ENCODE measurements at regions not wholly inside any gene's neighbourhood (a gene's known extent, or its start where the extent isn't known, plus 50 kb on each side); places are given as distances from the start of the nearest gene placed in this dataset.

DNA sequence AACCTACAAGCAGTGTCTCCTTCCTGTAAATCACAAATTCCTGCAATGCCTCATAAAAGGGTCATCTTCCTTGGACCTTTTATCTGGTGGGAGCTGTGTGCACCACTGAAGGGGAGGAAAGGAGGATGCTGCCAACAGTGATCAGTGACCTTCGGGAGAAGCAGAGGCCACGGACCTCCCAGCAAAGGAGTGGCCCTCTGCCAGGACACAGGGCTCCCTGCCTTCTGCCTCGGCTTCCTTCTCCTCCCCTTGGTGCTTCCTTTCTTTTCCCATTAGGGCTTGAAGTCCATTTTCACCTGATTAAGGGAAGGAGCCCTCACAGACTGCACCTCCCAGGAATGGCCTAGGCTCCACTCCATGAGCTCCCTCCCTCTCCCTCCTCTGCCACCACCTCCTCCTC lies 85.3 kb upstream of the ITGA6 start:
- no peak overlapping the region for H3K9ac ChIP-seq (ENCODE audit: low read length in 5 of 5)
- H3K36me3 ChIP-seq (ENCODE audit: control insufficient read depth in 5 of 5, insufficient read depth in 5 of 5, low read length in 5 of 5): no peaks in the 10 kb centered on the region
- H3K27ac ChIP-seq (ENCODE audit: low read depth, low read length): no peak overlapping the region
- H3K4me1 ChIP-seq (ENCODE audit: control insufficient read depth in 5 of 5, insufficient read depth in 5 of 5, low read length in 5 of 5): peaks cover 0 to 34% (median 5%) of the 10 kb centered on the region in 5 donors
- no peak overlapping the region for H3K4me3 ChIP-seq (ENCODE audit: low read depth in 1 of 5, low read length in 5 of 5)
- peaks cover 0 to 3% (median 0%) of the 10 kb centered on the region in 5 donors for H3K27me3 ChIP-seq (ENCODE audit: control insufficient read depth in 5 of 5, insufficient read depth in 4 of 5, low read length in 5 of 5)
- peaks cover 0 to 15% (median 7%) of the 10 kb centered on the region in 5 donors for H3K9me3 ChIP-seq (ENCODE audit: control insufficient read depth in 5 of 5, low read length in 5 of 5)

- Histone ChIP-seq H3K4me3 (ENCODE audit: low read depth in 1 of 5, low read length in 5 of 5) (no peak overlapping the region), H3K9me3 (ENCODE audit: control insufficient read depth in 5 of 5, low read length in 5 of 5) (peaks cover 1 to 15% (median 7%) of the 10 kb centered on the region in 5 donors), H3K27me3 (ENCODE audit: control insufficient read depth in 5 of 5, insufficient read depth in 4 of 5, low read length in 5 of 5) (peaks cover 0 to 3% (median 0%) of the 10 kb centered on the region in 5 donors), H3K27ac (ENCODE audit: low read depth, low read length) (no peak overlapping the region), H3K9ac (ENCODE audit: low read length in 5 of 5) (no peak overlapping the region), H3K36me3 (ENCODE audit: control insufficient read depth in 5 of 5, insufficient read depth in 5 of 5, low read length in 5 of 5) (no peaks in the 10 kb centered on the region), H3K4me1 (ENCODE audit: control insufficient read depth in 5 of 5, insufficient read depth in 5 of 5, low read length in 5 of 5) (peaks cover 0 to 34% (median 5%) of the 10 kb centered on the region in 5 donors)
These were observed 84.8 kb upstream of the ITGA6 start for GRCh38 chr2:172342611-172343010.

DNA sequence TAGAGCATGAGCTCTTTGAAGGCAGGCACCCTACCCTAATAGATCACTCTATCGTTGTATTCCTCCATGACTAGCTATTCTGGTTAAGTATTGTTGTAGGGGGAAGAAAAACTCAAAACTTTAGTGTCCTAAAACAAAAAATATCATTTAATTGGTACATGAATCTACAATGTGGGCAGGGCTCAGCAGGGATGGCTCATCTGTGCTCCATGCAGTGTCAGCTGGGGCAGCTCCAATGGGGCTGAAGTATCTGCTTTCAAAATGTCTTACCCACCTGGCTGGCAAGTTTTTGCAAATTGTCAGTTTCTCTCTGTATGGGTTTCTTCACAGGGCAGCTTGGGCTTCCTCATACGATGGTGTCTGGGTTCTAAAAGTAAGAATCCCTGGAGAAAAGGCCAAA lies 83.2 kb upstream of the ITGA6 start:
- H3K9me3 ChIP-seq (ENCODE audit: control insufficient read depth in 5 of 5, low read length in 5 of 5): peaks cover 2 to 15% (median 8%) of the 10 kb centered on the region in 5 donors
- H3K27me3 ChIP-seq (ENCODE audit: control insufficient read depth in 5 of 5, insufficient read depth in 4 of 5, low read length in 5 of 5): peaks cover 0 to 3% (median 0%) of the 10 kb centered on the region in 5 donors
- no peak overlapping the region for H3K27ac ChIP-seq (ENCODE audit: low read depth, low read length)
- H3K4me3 ChIP-seq (ENCODE audit: low read depth in 1 of 5, low read length in 5 of 5): no peak overlapping the region
- H3K4me1 ChIP-seq (ENCODE audit: control insufficient read depth in 5 of 5, insufficient read depth in 5 of 5, low read length in 5 of 5): peaks cover 0 to 34% (median 5%) of the 10 kb centered on the region in 5 donors
- no peak overlapping the region for H3K9ac ChIP-seq (ENCODE audit: low read length in 5 of 5)
- no peaks in the 10 kb centered on the region for H3K36me3 ChIP-seq (ENCODE audit: control insufficient read depth in 5 of 5, insufficient read depth in 5 of 5, low read length in 5 of 5)

DNA sequence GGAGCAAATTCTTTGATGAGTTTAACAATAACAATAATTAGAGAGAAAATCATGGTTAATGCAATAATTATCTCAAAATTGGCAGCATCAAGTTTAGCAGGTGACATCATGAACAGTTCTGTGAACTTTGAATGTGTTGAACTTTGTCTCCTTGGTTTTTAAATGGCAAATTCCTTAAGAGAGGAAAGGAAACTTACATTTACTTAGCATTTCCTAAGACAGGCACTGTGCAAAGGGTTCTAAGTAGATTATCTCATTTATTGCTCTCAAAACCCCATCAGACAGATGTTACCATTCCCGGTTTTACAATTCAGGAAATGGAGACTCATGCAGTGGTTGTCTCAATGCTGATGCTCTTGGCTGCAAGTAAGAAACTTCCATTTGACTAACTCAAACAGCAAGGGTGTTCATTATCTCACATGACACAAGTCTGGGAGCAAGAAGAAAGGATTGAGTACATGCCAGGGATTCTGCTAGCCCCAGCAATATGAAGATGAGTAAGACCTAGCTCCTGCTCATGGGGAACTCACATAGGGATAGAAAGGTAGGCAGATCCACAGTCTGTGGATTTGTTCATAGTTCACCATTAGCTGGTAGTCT lies 81.3 kb upstream of the ITGA6 start:
- no peaks in the 10 kb centered on the region for H3K36me3 ChIP-seq (ENCODE audit: control insufficient read depth in 5 of 5, insufficient read depth in 5 of 5, low read length in 5 of 5)
- H3K4me1 ChIP-seq (ENCODE audit: control insufficient read depth in 5 of 5, insufficient read depth in 5 of 5, low read length in 5 of 5): peaks cover 0 to 17% (median 3%) of the 10 kb centered on the region in 5 donors
- no peak overlapping the region for H3K27ac ChIP-seq (ENCODE audit: low read depth, low read length)
- no peak overlapping the region for H3K9ac ChIP-seq (ENCODE audit: low read length in 5 of 5)
- H3K9me3 ChIP-seq (ENCODE audit: control insufficient read depth in 5 of 5, low read length in 5 of 5): peaks cover 2 to 15% (median 8%) of the 10 kb centered on the region in 5 donors
- H3K4me3 ChIP-seq (ENCODE audit: low read depth in 1 of 5, low read length in 5 of 5): no peak overlapping the region
- peaks cover 0 to 3% (median 0%) of the 10 kb centered on the region in 5 donors for H3K27me3 ChIP-seq (ENCODE audit: control insufficient read depth in 5 of 5, insufficient read depth in 4 of 5, low read length in 5 of 5)

GRCh38 chr2:172348555-172349288 lies 78.7 kb upstream of the ITGA6 start:
- H3K9me3 ChIP-seq (ENCODE audit: control insufficient read depth in 5 of 5, low read length in 5 of 5): peaks cover 2 to 12% (median 7%) of the 10 kb centered on the region in 5 donors
- H3K4me1 ChIP-seq (ENCODE audit: control insufficient read depth in 5 of 5, insufficient read depth in 5 of 5, low read length in 5 of 5): peaks cover 0 to 8% (median 2%) of the 10 kb centered on the region in 5 donors
- H3K9ac ChIP-seq (ENCODE audit: low read length in 5 of 5): no peak overlapping the region
- H3K36me3 ChIP-seq (ENCODE audit: control insufficient read depth in 5 of 5, insufficient read depth in 5 of 5, low read length in 5 of 5): no peaks in the 10 kb centered on the region
- no peak overlapping the region for H3K27ac ChIP-seq (ENCODE audit: low read depth, low read length)
- H3K27me3 ChIP-seq (ENCODE audit: control insufficient read depth in 5 of 5, insufficient read depth in 4 of 5, low read length in 5 of 5): no peaks in the 10 kb centered on the region
- no peak overlapping the region for H3K4me3 ChIP-seq (ENCODE audit: low read depth in 1 of 5, low read length in 5 of 5)

GRCh38 chr2:172350839-172351479 lies 76.4 kb upstream of the ITGA6 start:
- Histone ChIP-seq H3K4me1 (ENCODE audit: control insufficient read depth in 5 of 5, insufficient read depth in 5 of 5, low read length in 5 of 5) (peaks cover 0 to 8% (median 2%) of the 10 kb centered on the region in 5 donors), H3K9me3 (ENCODE audit: control insufficient read depth in 5 of 5, low read length in 5 of 5) (peaks cover 0 to 3% (median 2%) of the 10 kb centered on the region in 5 donors), H3K9ac (ENCODE audit: low read length in 5 of 5) (no peak overlapping the region), H3K27ac (ENCODE audit: low read depth, low read length) (no peak overlapping the region), H3K4me3 (ENCODE audit: low read depth in 1 of 5, low read length in 5 of 5) (no peak overlapping the region), H3K27me3 (ENCODE audit: control insufficient read depth in 5 of 5, insufficient read depth in 4 of 5, low read length in 5 of 5) (peaks cover 0 to 3% (median 0%) of the 10 kb centered on the region in 5 donors), H3K36me3 (ENCODE audit: control insufficient read depth in 5 of 5, insufficient read depth in 5 of 5, low read length in 5 of 5) (no peaks in the 10 kb centered on the region)

DNA sequence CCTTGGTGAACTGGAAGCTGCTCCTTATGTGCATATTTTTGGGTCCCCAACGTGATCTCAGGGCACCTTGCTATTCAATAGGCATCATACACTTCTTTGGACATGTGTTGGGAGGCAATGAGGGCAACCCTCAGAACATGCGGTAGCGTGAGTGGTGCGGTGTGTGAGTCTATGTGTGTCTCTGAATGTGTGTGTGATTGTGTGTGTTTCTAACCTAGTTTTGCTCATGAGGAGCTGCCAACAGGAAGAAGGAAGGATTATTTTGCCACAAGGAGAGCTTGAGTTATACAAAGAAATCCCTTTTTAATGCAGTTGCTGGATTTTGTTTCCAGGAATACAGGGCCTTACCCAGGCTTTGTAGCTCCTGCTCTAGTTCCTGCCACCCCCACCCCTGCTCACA lies 75.8 kb upstream of the ITGA6 start:
- H3K9ac ChIP-seq (ENCODE audit: low read length in 5 of 5): no peak overlapping the region
- H3K27ac ChIP-seq (ENCODE audit: low read depth, low read length): no peak overlapping the region
- peaks cover 0 to 3% (median 0%) of the 10 kb centered on the region in 5 donors for H3K27me3 ChIP-seq (ENCODE audit: control insufficient read depth in 5 of 5, insufficient read depth in 4 of 5, low read length in 5 of 5)
- no peaks in the 10 kb centered on the region for H3K36me3 ChIP-seq (ENCODE audit: control insufficient read depth in 5 of 5, insufficient read depth in 5 of 5, low read length in 5 of 5)
- peaks cover 0 to 8% (median under 1%) of the 10 kb centered on the region in 5 donors for H3K4me1 ChIP-seq (ENCODE audit: control insufficient read depth in 5 of 5, insufficient read depth in 5 of 5, low read length in 5 of 5)
- no peak overlapping the region for H3K4me3 ChIP-seq (ENCODE audit: low read depth in 1 of 5, low read length in 5 of 5)
- H3K9me3 ChIP-seq (ENCODE audit: control insufficient read depth in 5 of 5, low read length in 5 of 5): peaks cover 0 to 2% (median 0%) of the 10 kb centered on the region in 5 donors

GRCh38 chr2:172354347-172354746 lies 73.0 kb upstream of the ITGA6 start:
- H3K27ac ChIP-seq (ENCODE audit: low read depth, low read length): no peak overlapping the region
- no peaks in the 10 kb centered on the region for H3K36me3 ChIP-seq (ENCODE audit: control insufficient read depth in 5 of 5, insufficient read depth in 5 of 5, low read length in 5 of 5)
- H3K4me1 ChIP-seq (ENCODE audit: control insufficient read depth in 5 of 5, insufficient read depth in 5 of 5, low read length in 5 of 5): peaks cover 0 to 23% (median 13%) of the 10 kb centered on the region in 5 donors
- no peak overlapping the region for H3K9ac ChIP-seq (ENCODE audit: low read length in 5 of 5)
- H3K9me3 ChIP-seq (ENCODE audit: control insufficient read depth in 5 of 5, low read length in 5 of 5): no peaks in the 10 kb centered on the region
- no peak overlapping the region for H3K4me3 ChIP-seq (ENCODE audit: low read depth in 1 of 5, low read length in 5 of 5)
- peaks cover 0 to 5% (median 0%) of the 10 kb centered on the region in 5 donors for H3K27me3 ChIP-seq (ENCODE audit: control insufficient read depth in 5 of 5, insufficient read depth in 4 of 5, low read length in 5 of 5)

DNA sequence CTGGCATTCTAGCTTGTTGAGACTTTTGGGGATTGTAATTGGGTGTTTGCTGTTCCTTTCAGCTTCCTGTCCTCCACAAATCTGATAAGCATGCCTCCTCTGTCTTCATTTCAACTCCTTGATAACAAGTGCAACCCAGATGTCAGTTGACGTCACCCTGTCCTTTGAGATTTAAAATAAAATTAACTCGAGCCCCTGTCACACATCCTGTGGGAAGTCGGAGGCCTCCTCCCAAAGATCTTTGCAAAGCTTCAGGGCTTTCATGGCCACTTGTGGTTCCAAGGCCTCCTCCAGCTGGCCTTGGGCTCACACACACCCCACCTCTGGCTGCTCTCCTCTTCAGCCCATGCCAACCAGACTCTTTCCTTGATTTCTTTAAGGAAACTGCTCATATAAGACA lies 69.9 kb upstream of the ITGA6 start:
- Histone ChIP-seq H3K27me3 (ENCODE audit: control insufficient read depth in 5 of 5, insufficient read depth in 4 of 5, low read length in 5 of 5) (peaks cover 0 to 5% (median 0%) of the 10 kb centered on the region in 5 donors), H3K9me3 (ENCODE audit: control insufficient read depth in 5 of 5, low read length in 5 of 5) (no peaks in the 10 kb centered on the region), H3K36me3 (ENCODE audit: control insufficient read depth in 5 of 5, insufficient read depth in 5 of 5, low read length in 5 of 5) (no peaks in the 10 kb centered on the region), H3K9ac (ENCODE audit: low read length in 5 of 5) (no peak overlapping the region), H3K4me3 (ENCODE audit: low read depth in 1 of 5, low read length in 5 of 5) (no peak overlapping the region), H3K27ac (ENCODE audit: low read depth, low read length) (no peak overlapping the region), H3K4me1 (ENCODE audit: control insufficient read depth in 5 of 5, insufficient read depth in 5 of 5, low read length in 5 of 5) (peaks cover 0 to 26% (median 7%) of the 10 kb centered on the region in 5 donors)

Data from subcutaneous abdominal adipose tissue (tissue), 5 donors.